Lower lobe of right lung (tissue), 2 donors: ENCODE measurements at regions not wholly inside any gene's neighbourhood (a gene's known extent, or its start where the extent isn't known, plus 50 kb on each side); places are given as distances from the start of the nearest gene placed in this dataset.

Experiments
- ATAC-seq, 2 donors: fragments of 200-7000 bp; cut with Tn5 transposase; one replicate each; pipeline ENCODE4 v1.9.1; 2020 to 2022; ENCODE audit warnings: mild to moderate bottlenecking in 2 of 2, moderate library complexity in 2 of 2
- DNase-seq: peaks from one replicate; pipeline ENCODE4 v3.0.0-alpha.2; 2020
- H3K27ac ChIP-seq: fragments of 200-600 bp; one replicate; pipeline ENCODE4 v1.8.0; 2022
- H3K27me3 ChIP-seq: fragments of 200-600 bp; one replicate; pipeline ENCODE4 v1.8.0; 2022; ENCODE audit warnings: low read depth
- H3K36me3 ChIP-seq: fragments of 200-600 bp; one replicate; pipeline ENCODE4 v1.8.0; 2022; ENCODE audit warnings: mild to moderate bottlenecking
- H3K4me1 ChIP-seq: fragments of 200-600 bp; one replicate; pipeline ENCODE4 v1.8.0; 2022
- H3K4me3 ChIP-seq: fragments of 200-600 bp; one replicate; pipeline ENCODE4 v1.8.0; 2022; ENCODE audit warnings: mild to moderate bottlenecking
- H3K9me3 ChIP-seq: fragments of 200-600 bp; one replicate; pipeline ENCODE4 v1.8.0; 2022
- intact Hi-C: fragments of 100-400 bp; cut with DNase I; formaldehyde crosslinking; loops from one replicate; pipeline ENCODE4 v1.11.0; 2022
- TF ChIP-seq, protein P1 (sequence below): fragments of 200-600 bp; IDR thresholded peaks from one replicate; pipeline ENCODE4 v1.8.0; 2022; ENCODE audit warnings: antibody characterized with exemption, mild to moderate bottlenecking
- donor health status: DM: no; HTN: yes; CAD: no; lungs with severe emphysema.

DNA sequence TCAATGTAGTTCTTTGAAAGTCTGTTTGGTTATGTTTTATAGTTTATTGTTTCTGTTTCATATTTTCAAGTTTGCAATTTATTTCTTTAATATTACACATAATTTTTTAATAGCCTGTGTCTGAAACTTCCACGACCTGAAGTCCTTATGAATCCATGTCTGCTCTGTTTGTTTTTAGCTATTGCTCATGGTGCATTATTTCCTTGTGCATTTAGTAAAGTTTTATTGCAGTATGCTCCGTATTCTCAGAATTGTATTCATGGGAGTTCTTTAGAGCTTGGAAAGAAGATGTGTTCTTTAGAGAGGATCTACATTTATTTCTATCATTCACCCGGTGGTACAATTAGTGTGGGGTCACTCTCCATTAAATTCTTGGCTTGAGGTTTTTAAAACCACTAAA is 133.2 kb upstream of the NFIB start:
- TF ChIP-seq, protein P1, sequence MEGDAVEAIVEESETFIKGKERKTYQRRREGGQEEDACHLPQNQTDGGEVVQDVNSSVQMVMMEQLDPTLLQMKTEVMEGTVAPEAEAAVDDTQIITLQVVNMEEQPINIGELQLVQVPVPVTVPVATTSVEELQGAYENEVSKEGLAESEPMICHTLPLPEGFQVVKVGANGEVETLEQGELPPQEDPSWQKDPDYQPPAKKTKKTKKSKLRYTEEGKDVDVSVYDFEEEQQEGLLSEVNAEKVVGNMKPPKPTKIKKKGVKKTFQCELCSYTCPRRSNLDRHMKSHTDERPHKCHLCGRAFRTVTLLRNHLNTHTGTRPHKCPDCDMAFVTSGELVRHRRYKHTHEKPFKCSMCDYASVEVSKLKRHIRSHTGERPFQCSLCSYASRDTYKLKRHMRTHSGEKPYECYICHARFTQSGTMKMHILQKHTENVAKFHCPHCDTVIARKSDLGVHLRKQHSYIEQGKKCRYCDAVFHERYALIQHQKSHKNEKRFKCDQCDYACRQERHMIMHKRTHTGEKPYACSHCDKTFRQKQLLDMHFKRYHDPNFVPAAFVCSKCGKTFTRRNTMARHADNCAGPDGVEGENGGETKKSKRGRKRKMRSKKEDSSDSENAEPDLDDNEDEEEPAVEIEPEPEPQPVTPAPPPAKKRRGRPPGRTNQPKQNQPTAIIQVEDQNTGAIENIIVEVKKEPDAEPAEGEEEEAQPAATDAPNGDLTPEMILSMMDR = no peak
- Histone ChIP-seq H3K27ac (no peak overlapping the region), H3K4me1 (no peaks in the 10 kb centered on the region), H3K4me3 (no peak overlapping the region), H3K36me3 (no peaks in the 10 kb centered on the region), H3K27me3 (no peaks in the 10 kb centered on the region), H3K9me3 (peaks cover 6% of the 10 kb centered on the region)
- no peak for ATAC-seq
- intact Hi-C loops = no loop called here
- DNase-seq = no peak

DNA sequence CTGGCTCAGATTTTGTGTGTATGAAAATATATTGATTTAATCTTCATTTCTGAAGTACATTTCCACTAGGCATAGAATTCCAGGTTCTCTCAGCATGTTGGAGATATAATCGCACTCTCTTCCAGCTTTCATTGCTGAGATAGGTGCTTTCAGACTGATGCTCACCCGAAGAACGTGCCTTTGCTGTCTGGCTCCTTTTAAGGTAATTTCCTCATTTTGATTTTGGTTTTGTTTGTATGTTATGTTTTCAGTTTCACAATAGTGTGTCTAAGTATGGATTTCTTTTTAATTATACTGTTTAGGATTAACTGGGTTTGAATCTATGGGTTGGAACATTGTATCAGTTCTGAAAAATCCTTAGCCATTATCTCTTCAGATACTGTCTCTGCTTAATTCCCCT is 132.0 kb upstream of the NFIB start:
- Histone ChIP-seq H3K27ac (no peak overlapping the region), H3K9me3 (peaks cover 6% of the 10 kb centered on the region), H3K27me3 (no peaks in the 10 kb centered on the region), H3K4me3 (no peak overlapping the region), H3K4me1 (no peaks in the 10 kb centered on the region), H3K36me3 (no peaks in the 10 kb centered on the region)
- intact Hi-C loops = no loop called here
- no peak for DNase-seq
- TF ChIP-seq, protein P1 = no peak
- ATAC-seq = no peak

DNA sequence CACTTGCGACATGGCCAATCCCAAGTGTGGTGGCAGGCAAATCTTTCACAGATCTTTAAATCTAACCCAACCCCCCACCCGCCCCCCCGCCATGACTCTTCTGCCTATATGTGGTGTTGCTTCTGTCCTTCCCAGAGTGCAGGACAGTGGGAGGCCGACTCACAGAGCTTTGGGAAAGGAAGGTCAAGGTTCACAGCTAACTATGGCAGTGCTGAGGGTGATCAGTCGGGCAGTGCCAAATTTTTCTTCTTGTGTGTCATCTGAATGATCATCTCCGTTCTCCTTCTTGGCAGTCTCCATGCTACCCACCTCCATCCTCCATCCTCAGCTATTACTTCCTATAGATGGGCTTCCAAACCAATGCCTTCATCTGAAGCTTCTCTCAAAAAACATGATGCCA is 129.0 kb upstream of the NFIB start:
- ATAC-seq = no peak

DNA sequence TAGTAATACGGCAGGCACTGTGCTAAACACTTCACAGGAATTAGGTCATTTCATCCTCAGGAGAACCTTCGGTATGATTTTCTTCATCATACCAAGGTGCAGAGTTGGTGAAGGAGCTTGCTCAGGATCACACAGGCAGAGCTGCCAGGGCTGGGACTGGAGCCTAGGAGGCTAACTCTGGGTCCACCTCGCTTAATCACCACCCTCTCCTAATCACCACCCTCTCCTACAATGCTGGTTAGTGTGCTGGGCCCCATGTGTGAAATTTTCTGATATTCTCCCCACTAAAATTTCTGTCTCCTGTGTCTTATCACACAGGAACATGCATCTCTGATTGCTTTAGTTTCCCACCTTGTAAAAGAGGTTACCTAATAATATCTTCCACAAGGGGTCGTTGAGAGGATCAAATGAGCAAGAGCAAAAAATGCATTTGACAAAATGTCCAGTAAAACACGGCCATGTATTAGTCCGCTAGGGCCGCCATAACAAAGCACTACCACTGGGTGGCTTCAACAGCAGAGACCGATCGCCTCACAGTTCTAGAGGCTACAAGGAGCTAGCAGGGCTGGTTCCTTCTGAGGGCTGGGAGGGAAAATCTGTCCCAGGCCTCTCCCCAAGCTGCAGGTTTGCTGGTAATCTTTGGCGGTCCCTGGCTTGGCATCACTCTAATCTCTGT is 128.2 kb upstream of the NFIB start:
- Histone ChIP-seq H3K9me3 (peaks cover under 1% of the 10 kb centered on the region), H3K36me3 (no peaks in the 10 kb centered on the region), H3K4me1 (no peaks in the 10 kb centered on the region), H3K27ac (no peak overlapping the region), H3K4me3 (no peak overlapping the region), H3K27me3 (no peaks in the 10 kb centered on the region)
- no peak for ATAC-seq
- TF ChIP-seq, protein P1 = no peak
- DNase-seq = no peak
- intact Hi-C loops = no loop called here

More for the DNA sequence above, 129.0 kb upstream of the NFIB start:
- no peaks in the 10 kb centered on the region for H3K4me1 ChIP-seq
- DNase-seq = no peak
- peaks cover 6% of the 10 kb centered on the region for H3K9me3 ChIP-seq
- H3K36me3 ChIP-seq = no peaks in the 10 kb centered on the region
- H3K27ac ChIP-seq = no peak overlapping the region
- intact Hi-C loops = no loop called here
- TF ChIP-seq, protein P1 = no peak
- H3K27me3 ChIP-seq = no peaks in the 10 kb centered on the region
- H3K4me3 ChIP-seq = no peak overlapping the region

DNA sequence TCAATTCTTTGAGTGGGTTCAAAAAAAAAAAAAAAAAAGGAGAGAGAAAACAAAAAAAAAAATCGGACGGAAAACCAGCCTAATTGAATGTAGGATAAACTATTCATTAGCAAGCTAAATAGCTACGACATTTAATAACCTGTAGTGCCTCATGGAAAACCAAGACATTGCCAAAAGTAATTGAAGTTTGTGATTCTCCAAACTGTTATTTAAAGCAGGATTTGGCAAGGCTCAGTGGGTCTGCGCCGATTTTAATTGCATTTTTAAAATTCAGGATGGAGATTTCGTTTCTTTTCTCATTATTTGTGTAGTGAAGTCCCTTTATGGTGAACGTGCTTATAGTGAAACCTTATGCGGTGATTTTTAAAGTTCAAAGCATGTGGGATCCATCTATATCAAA is 127.2 kb upstream of the NFIB start:
- H3K4me3 ChIP-seq = no peak overlapping the region
- intact Hi-C loops = no loop called here
- TF ChIP-seq, protein P1 = no peak

More for the DNA sequence above, 127.2 kb upstream of the NFIB start:
- no peaks in the 10 kb centered on the region for H3K36me3 ChIP-seq
- DNase-seq = no peak
- H3K4me1 ChIP-seq = no peaks in the 10 kb centered on the region
- H3K9me3 ChIP-seq = no peaks in the 10 kb centered on the region
- H3K27ac ChIP-seq = no peak overlapping the region
- H3K27me3 ChIP-seq = no peaks in the 10 kb centered on the region
- ATAC-seq = no peak
